GM23338 (cell line): ENCODE measurements at regions not wholly inside any gene's neighbourhood (a gene's known extent, or its start where the extent isn't known, plus 50 kb on each side); places are given as distances from the start of the nearest gene placed in this dataset.

ENCODE experiments used
- CREB1 ChIP-seq: fragments of 250-450 bp; sonication (Bioruptor Pico); IDR thresholded peaks from 2 replicates; pipeline ENCODE4 v1.5.0; 2020; ENCODE audit warnings: low read depth, mild to moderate bottlenecking, moderate library complexity
- CTCF ChIP-seq, 2 experiments: fragments of 200-600 bp in 1 of 2; sonication (generic) in 1 of 2; conservative IDR thresholded peaks; 2 replicates each; pipeline versions ENCODE4 v1.5.1 to v1.6.1; 2016 to 2017; ENCODE audit warnings: antibody characterized with exemption in 2 of 2, low read depth in 2 of 2, mild to moderate bottlenecking in 2 of 2, moderate library complexity in 1 of 2
- EZH2 ChIP-seq: fragments of 200-600 bp; sonication (generic); IDR thresholded peaks from one replicate; pipeline ENCODE4 v1.8.0; 2017; ENCODE audit warnings: antibody characterized with exemption, mild to moderate bottlenecking, low read depth; ENCODE audit not compliant: unreplicated experiment
- EZH2phosphoT487 ChIP-seq: fragments of 200-600 bp; sonication (generic); IDR thresholded peaks from one replicate; pipeline ENCODE4 v1.8.1; 2018; ENCODE audit warnings: antibody characterized with exemption; ENCODE audit not compliant: unreplicated experiment
- JUNB ChIP-seq: IDR thresholded peaks from one replicate; pipeline ENCODE4 v1.6.1; 2016; ENCODE audit warnings: antibody characterized with exemption; ENCODE audit not compliant: unreplicated experiment
- NANOG ChIP-seq: IDR thresholded peaks from 2 replicates; pipeline ENCODE4 v1.6.1; 2016; ENCODE audit warnings: antibody characterized with exemption, borderline replicate concordance
- POLR2AphosphoS5 ChIP-seq: IDR thresholded peaks from 2 replicates; pipeline ENCODE4 v1.6.1; 2016; ENCODE audit warnings: antibody characterized with exemption, low read depth
- REST ChIP-seq: IDR thresholded peaks from one replicate; pipeline ENCODE4 v1.6.1; 2018; ENCODE audit warnings: antibody characterized with exemption; ENCODE audit not compliant: unreplicated experiment
- STAT1 ChIP-seq: IDR thresholded peaks from one replicate; pipeline ENCODE4 v1.6.1; 2016; ENCODE audit warnings: antibody characterized with exemption; ENCODE audit not compliant: unreplicated experiment
- ZNF114 ChIP-seq: fragments of 250-450 bp; sonication (Bioruptor Pico); IDR thresholded peaks from 2 replicates; pipeline ENCODE4 v1.5.0; 2020; ENCODE audit warnings: mild to moderate bottlenecking, moderate library complexity
- ZNF462 ChIP-seq: fragments of 250-450 bp; sonication (Bioruptor Pico); IDR thresholded peaks from 2 replicates; pipeline ENCODE4 v1.5.0; 2020; ENCODE audit warnings: mild to moderate bottlenecking, moderate library complexity

- peak in 1 of 2 experiments; percentile 48; a peak in 2 of 4 replicates for TF ChIP-seq CTCF (conservative IDR thresholded peaks at IDR 0.05; ENCODE audit: low read depth in 2 of 2)
- no peak for TF ChIP-seq POLR2AphosphoS5
- no peak for TF ChIP-seq ZNF462
- no peak for TF ChIP-seq EZH2
- TF ChIP-seq NANOG: no peak
- TF ChIP-seq CREB1: no peak
- TF ChIP-seq EZH2phosphoT487: no peak
- no peak for TF ChIP-seq ZNF114 (CRISPR knock-in tag)
- TF ChIP-seq JUNB: no peak
- no peak for TF ChIP-seq REST
- no peak for TF ChIP-seq STAT1
These were observed 170.1 kb upstream of the KYNU start for GRCh38 chr2:142707318-142707717.
